HUES6 (cell line): ENCODE measurements at regions not wholly inside any gene's neighbourhood (a gene's known extent, or its start where the extent isn't known, plus 50 kb on each side); places are given as distances from the start of the nearest gene placed in this dataset.

Experiments used
- H3K27ac ChIP-seq: 2 replicates; pipeline ENCODE4 v1.7.0; 2013; ENCODE audit warnings: low read depth, mild to moderate bottlenecking, low read length, inconsistent platforms
- H3K27me3 ChIP-seq: 2 replicates; pipeline ENCODE4 v1.6.1; 2013; ENCODE audit warnings: low read length; ENCODE audit not compliant: control insufficient read depth, insufficient read depth
- H3K36me3 ChIP-seq: 2 replicates; pipeline ENCODE4 v1.6.1; 2013; ENCODE audit warnings: low read length; ENCODE audit not compliant: control insufficient read depth, insufficient read depth
- H3K4me1 ChIP-seq: 2 replicates; pipeline ENCODE4 v1.6.1; 2013; ENCODE audit warnings: low read length; ENCODE audit not compliant: control insufficient read depth, insufficient read depth
- H3K4me3 ChIP-seq: 2 replicates; pipeline ENCODE4 v1.5.1; 2013; ENCODE audit warnings: low read depth, low read length
- H3K9ac ChIP-seq: one replicate; pipeline ENCODE4 v1.6.1; 2013; ENCODE audit warnings: mild to moderate bottlenecking, low read length
- H3K9me3 ChIP-seq: 2 replicates; pipeline ENCODE4 v1.6.1; 2013; ENCODE audit warnings: low read depth, low read length; ENCODE audit not compliant: control insufficient read depth, insufficient read depth

GRCh38 chr4:171759274-171759673, 53.9 kb upstream of the GALNTL6 start:
- H3K36me3 ChIP-seq, result no peaks in the 10 kb centered on the region
- H3K4me1 ChIP-seq, result no peaks in the 10 kb centered on the region
- H3K27me3 ChIP-seq, result no peaks in the 10 kb centered on the region
- no peak overlapping the region for H3K4me3 ChIP-seq
- no peaks in the 10 kb centered on the region for H3K9me3 ChIP-seq
- H3K9ac ChIP-seq, result no peak overlapping the region
- no peak overlapping the region for H3K27ac ChIP-seq

- Histone ChIP-seq H3K36me3 (no peaks in the 10 kb centered on the region), H3K4me1 (no peaks in the 10 kb centered on the region), H3K27me3 (no peaks in the 10 kb centered on the region), H3K4me3 (no peak overlapping the region), H3K27ac (no peak overlapping the region), H3K9ac (no peak overlapping the region), H3K9me3 (no peaks in the 10 kb centered on the region)
These were observed 61.7 kb upstream of the GALNTL6 start for GRCh38 chr4:171751538-171751937.

GRCh38 chr4:171746418-171746817, 66.8 kb upstream of the GALNTL6 start:
- H3K9ac ChIP-seq, result no peak overlapping the region
- no peaks in the 10 kb centered on the region for H3K9me3 ChIP-seq
- no peak overlapping the region for H3K4me3 ChIP-seq
- H3K4me1 ChIP-seq, result no peaks in the 10 kb centered on the region
- no peaks in the 10 kb centered on the region for H3K27me3 ChIP-seq
- H3K36me3 ChIP-seq, result no peaks in the 10 kb centered on the region
- no peak overlapping the region for H3K27ac ChIP-seq

GRCh38 chr4:171742436-171742835, 70.8 kb upstream of the GALNTL6 start:
- Histone ChIP-seq H3K4me1 (no peaks in the 10 kb centered on the region), H3K36me3 (no peaks in the 10 kb centered on the region), H3K9me3 (no peaks in the 10 kb centered on the region), H3K27me3 (no peaks in the 10 kb centered on the region), H3K27ac (no peak overlapping the region), H3K4me3 (no peak overlapping the region), H3K9ac (no peak overlapping the region)

DNA sequence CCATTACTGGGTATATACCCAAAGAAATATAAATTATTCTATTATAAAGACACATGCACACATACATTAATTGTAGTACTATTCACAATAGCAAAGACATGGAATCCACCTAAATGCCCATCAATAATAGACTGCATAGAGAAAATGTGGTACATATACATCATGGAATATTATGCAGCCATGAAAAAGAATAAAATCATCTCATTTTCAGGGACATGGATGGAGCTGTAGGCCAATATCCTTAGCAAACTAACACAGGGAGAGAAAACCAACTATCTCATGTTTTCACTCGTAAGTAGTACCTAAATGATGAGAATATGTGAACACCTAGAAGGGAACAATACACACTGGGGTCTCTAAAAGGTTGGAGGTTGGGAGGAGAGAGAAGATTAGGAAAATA, 86.0 kb upstream of the GALNTL6 start:
- H3K27me3 ChIP-seq, result no peaks in the 10 kb centered on the region
- H3K9me3 ChIP-seq, result peaks cover 4% of the 10 kb centered on the region
- no peaks in the 10 kb centered on the region for H3K36me3 ChIP-seq
- no peaks in the 10 kb centered on the region for H3K4me1 ChIP-seq
- no peak overlapping the region for H3K4me3 ChIP-seq
- H3K9ac ChIP-seq, result no peak overlapping the region
- H3K27ac ChIP-seq, result no peak overlapping the region

GRCh38 chr4:171721937-171722336, 91.3 kb upstream of the GALNTL6 start:
- Histone ChIP-seq H3K27ac (no peak overlapping the region), H3K9me3 (no peaks in the 10 kb centered on the region), H3K4me3 (no peak overlapping the region), H3K9ac (no peak overlapping the region), H3K27me3 (no peaks in the 10 kb centered on the region), H3K36me3 (no peaks in the 10 kb centered on the region), H3K4me1 (no peaks in the 10 kb centered on the region)

DNA sequence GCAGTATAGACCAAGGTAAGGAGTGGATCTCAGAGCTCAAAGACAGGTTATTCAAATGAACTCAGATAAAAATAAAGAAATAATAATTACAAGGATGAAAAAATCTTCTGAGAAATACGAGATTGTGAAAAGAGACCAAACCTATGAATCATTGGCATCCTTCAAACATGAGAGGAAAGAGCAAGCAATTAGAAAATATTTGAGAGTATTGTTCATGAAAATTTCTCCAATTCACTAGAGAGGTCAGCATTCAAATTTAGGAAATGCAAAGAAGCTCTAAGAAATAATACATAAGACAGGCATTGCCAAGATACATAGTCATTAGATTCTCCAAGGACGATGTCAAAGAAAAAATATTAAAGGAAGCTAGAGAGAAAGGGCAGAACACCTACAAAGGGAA, 93.5 kb upstream of the GALNTL6 start:
- Histone ChIP-seq H3K4me3 (no peak overlapping the region), H3K27ac (no peak overlapping the region), H3K36me3 (no peaks in the 10 kb centered on the region), H3K9me3 (no peaks in the 10 kb centered on the region), H3K4me1 (no peaks in the 10 kb centered on the region), H3K27me3 (no peaks in the 10 kb centered on the region), H3K9ac (no peak overlapping the region)

GRCh38 chr4:171718665-171719064, 94.5 kb upstream of the GALNTL6 start:
- no peaks in the 10 kb centered on the region for H3K9me3 ChIP-seq
- H3K9ac ChIP-seq, result no peak overlapping the region
- H3K4me3 ChIP-seq, result no peak overlapping the region
- H3K27ac ChIP-seq, result no peak overlapping the region
- no peaks in the 10 kb centered on the region for H3K4me1 ChIP-seq
- H3K27me3 ChIP-seq, result no peaks in the 10 kb centered on the region
- H3K36me3 ChIP-seq, result no peaks in the 10 kb centered on the region

DNA sequence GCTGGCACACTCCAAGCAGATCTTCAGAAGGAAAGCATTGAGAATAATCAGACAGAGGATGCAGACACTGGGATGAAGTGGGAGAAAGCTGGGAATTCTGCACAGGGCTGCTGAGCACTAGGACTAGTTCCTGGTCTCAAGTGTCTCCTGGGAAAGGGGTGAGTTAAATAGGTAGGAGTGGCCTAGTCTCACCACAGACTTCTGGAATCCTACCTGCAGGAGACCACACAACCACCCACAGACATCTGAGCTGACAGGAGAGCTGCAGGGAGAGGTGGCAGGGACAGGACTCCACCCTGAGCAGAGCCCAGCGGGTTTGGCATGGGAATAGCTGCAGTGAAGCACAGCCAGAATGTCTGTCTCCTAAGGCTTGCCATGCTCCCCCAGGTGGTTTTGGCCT, 95.1 kb upstream of the GALNTL6 start:
- Histone ChIP-seq H3K27me3 (no peaks in the 10 kb centered on the region), H3K4me1 (no peaks in the 10 kb centered on the region), H3K4me3 (no peak overlapping the region), H3K27ac (no peak overlapping the region), H3K9ac (no peak overlapping the region), H3K9me3 (no peaks in the 10 kb centered on the region), H3K36me3 (no peaks in the 10 kb centered on the region)

GRCh38 chr4:171717231-171717741, 95.9 kb upstream of the GALNTL6 start:
- Histone ChIP-seq H3K4me1 (no peaks in the 10 kb centered on the region), H3K9ac (no peak overlapping the region), H3K27me3 (no peaks in the 10 kb centered on the region), H3K36me3 (no peaks in the 10 kb centered on the region), H3K27ac (no peak overlapping the region), H3K4me3 (no peak overlapping the region), H3K9me3 (no peaks in the 10 kb centered on the region)

- no peaks in the 10 kb centered on the region for H3K36me3 ChIP-seq
- no peak overlapping the region for H3K27ac ChIP-seq
- no peak overlapping the region for H3K4me3 ChIP-seq
- no peak overlapping the region for H3K9ac ChIP-seq
- no peaks in the 10 kb centered on the region for H3K9me3 ChIP-seq
- H3K4me1 ChIP-seq, result no peaks in the 10 kb centered on the region
- H3K27me3 ChIP-seq, result no peaks in the 10 kb centered on the region
These were observed 97.2 kb upstream of the GALNTL6 start for GRCh38 chr4:171715973-171716372.
